ENCODE measurements at regions not wholly inside any gene's neighbourhood (a gene's known extent, or its start where the extent isn't known, plus 50 kb on each side); places are given as distances from the start of the nearest gene placed in this dataset.
"Not testable (repeated sequence)": the region's sequence is repeated elsewhere in the genome, so short reads cannot be mapped to it uniquely, and the experiment has no call there.

DNA sequence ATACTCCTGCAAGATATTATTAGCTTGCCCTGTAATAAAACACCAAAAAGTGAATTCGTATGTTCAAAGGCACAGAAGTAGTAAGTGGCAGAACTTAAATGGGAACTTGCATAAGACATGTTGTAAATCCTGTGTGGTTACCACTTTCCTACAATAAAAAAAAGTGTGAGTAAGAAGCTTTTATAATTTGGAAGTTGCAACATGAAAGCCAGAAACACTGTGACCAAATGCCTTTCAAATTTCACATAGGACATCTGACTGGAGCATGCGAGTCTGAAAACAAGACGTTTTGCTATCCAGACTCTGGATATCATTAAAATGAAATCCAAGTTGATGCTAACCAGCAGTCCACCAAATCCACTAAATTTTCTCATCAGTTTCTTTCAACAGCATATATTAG lies 886.2 kb upstream of the NRXN1 start:
- TF ChIP-seq CTCF (IDR thresholded peaks at IDR 0.05; ENCODE audit: borderline replicate concordance, insufficient read depth, low read depth, low read length): no peak

DNA sequence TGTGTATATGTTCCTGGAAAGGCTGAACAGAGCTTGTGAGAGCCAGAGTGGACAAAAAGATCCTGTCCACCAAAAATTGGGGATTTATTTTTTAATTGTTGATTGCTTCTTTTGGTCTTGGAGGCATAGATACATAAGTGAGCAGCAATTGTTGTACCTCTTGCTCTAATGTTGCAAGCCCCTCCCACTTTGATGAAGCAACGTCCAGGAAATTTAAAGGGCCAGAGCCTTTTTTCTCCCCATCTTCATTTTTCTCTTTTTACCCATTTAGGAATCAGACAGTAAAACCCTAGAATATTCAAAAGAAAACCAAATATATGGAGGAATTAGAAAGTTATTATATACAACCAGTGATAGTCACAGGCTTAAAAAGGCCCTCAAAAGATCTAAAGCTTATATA lies 871.8 kb upstream of the NRXN1 start:
- H3K4me3 ChIP-seq (ENCODE audit: low read depth, low read length): no peak overlapping the region
- TF ChIP-seq CTCF (IDR thresholded peaks at IDR 0.05; ENCODE audit: borderline replicate concordance, insufficient read depth, low read depth, low read length): no peak

More for the DNA sequence above, 886.2 kb upstream of the NRXN1 start:
- H3K4me3 ChIP-seq (ENCODE audit: low read depth, low read length): no peak overlapping the region

DNA sequence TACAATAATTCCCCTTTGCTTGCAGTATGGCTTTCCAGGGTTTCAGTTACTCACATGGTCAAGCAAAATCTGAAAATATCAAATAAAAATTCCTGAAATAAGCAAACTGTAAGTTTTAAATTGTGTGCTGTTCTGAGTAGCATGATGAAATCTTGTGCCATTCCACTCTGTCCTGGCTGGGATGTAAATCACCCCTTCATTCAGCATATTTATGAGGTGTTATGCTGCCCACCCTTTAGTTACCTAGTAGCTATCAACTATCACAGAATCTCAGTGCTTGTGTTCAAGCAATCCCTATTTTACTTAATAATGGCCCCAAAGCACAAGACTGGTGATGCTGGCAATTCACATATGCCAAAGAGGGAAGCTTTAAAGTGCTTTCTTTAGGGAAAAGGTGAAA lies 867.7 kb upstream of the NRXN1 start:
- no peak overlapping the region for H3K4me3 ChIP-seq (ENCODE audit: low read depth, low read length)
- no peak for TF ChIP-seq CTCF (IDR thresholded peaks at IDR 0.05; ENCODE audit: borderline replicate concordance, insufficient read depth, low read depth, low read length)

GRCh38 chr2:51894584-51894983 lies 862.7 kb upstream of the NRXN1 start:
- not testable (repeated sequence) for H3K4me3 ChIP-seq (ENCODE audit: low read depth, low read length)

DNA sequence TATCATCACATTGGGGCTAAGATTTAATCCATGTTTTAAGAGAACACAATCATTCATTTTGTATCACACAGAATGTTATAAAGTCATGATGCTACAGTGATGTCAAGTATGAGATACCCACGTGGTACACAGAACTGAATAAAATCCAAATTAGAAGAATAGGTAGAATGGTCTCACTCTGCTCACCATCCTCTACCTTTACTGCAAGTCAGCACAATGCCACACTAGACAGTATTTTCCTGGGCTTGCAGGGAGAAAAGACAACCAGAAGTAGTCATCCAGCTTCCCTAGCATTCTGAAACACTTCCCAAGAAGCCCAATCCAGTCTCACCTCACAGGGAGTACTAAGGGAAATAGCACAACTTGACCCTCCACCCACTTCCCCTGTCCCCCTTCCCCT lies 856.2 kb upstream of the NRXN1 start:
- no peak overlapping the region for H3K4me3 ChIP-seq (ENCODE audit: low read depth, low read length)
- no peak for TF ChIP-seq CTCF (IDR thresholded peaks at IDR 0.05; ENCODE audit: borderline replicate concordance, insufficient read depth, low read depth, low read length)

- no peak for TF ChIP-seq CTCF (IDR thresholded peaks at IDR 0.05; ENCODE audit: borderline replicate concordance, insufficient read depth, low read depth, low read length)
- no peak overlapping the region for H3K4me3 ChIP-seq (ENCODE audit: low read depth, low read length)
These were observed 849.7 kb upstream of the NRXN1 start for GRCh38 chr2:51881673-51882072.

DNA sequence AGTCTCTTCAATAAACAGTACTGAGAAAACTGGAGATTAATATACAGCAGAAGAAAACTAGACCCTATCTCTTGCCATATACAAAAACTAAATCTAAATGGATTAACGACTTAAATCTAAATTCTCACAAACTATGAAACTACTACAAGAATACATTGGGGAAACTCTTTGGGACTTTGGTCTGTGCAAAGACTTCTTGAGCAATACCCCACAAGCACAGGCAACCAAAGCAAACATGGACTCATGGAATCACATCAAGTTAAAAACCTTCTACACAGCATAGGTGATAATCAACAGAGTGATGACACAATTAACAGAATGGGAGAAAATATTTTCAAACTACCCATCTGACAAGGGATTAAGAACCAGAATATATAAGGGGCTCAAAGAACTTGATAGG lies 848.2 kb upstream of the NRXN1 start:
- H3K4me3 ChIP-seq (ENCODE audit: low read depth, low read length): no peak overlapping the region
- TF ChIP-seq CTCF (IDR thresholded peaks at IDR 0.05; ENCODE audit: borderline replicate concordance, insufficient read depth, low read depth, low read length): no peak

DNA sequence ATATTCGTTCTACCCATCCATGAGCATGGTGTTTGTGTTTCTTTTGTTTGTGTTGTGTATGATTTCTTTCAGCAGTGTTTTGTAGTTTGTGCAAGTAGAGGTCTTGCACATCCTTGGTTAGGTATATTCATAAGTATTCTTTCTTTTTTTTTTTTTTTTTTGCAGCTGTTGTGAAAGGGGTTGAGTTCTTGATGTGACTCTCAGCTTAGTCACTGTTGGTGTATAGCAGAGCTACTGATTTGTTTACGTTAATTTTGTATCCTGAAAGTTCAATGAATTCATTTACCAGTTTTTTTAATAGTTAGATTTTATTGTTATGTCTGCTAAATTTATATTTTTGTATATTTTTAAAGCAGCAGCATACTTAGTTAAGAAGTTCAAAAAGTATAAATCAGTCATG lies 834.4 kb upstream of the NRXN1 start:
- no peak for TF ChIP-seq CTCF (IDR thresholded peaks at IDR 0.05; ENCODE audit: borderline replicate concordance, insufficient read depth, low read depth, low read length)
- H3K4me3 ChIP-seq (ENCODE audit: low read depth, low read length): no peak overlapping the region
